ENCODE measurements at regions not wholly inside any gene's neighbourhood (a gene's known extent, or its start where the extent isn't known, plus 50 kb on each side); places are given as distances from the start of the nearest gene placed in this dataset.

DNA sequence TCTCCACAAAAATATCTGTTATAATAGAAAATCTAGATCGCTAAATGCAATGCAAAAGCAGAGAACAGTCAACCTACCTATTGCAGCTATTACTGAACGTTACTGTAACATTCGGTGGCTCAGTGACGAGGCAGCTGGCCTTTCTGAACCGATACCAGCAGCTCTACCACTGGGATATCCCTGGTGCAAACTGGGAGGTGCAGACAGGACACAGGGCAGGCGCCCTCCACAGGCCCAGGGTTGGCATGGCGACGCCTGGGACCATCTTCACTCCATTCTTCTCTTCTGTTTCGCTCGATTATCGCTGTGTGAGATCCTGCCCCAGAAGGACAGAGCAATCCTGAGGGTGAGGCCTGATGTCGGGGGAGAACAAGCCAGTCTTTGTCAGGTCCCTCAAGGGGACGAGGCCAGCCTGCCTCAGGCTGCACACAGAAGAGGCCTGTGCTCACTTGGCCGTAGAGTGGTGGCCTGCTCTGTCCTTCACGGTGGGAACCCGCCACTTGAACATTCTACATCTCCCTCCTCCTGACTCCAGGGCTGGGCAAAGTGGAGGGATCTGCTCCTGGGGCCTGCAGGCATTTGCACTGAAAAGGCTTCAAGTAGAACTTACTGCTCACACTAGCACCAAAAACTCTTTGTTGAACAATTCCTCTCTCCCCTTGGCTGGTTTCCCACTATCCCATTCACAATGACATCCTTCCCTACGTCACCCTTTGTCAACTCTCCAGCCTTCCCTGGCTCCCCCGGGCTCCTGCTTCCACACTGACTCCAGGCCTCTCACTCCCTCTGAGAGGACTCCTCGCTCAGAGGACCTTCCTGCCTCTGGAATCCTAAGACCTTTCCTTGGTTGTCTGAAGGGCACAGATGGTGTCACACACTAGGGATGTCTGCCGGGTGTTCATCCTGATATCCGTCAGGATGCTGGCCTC lies 49.7 kb downstream of the CYRIA start:
- peak; percentile 88 for DNase-seq (ENCODE audit: low spot score)

- DNase-seq (ENCODE audit: low spot score), result no peak
Measured at GRCh38 chr2:16615246-16615645, 50.4 kb downstream of the CYRIA start.

GRCh38 chr2:16614314-16614860 lies 51.2 kb downstream of the CYRIA start:
- no peak for DNase-seq (ENCODE audit: low spot score)

DNA sequence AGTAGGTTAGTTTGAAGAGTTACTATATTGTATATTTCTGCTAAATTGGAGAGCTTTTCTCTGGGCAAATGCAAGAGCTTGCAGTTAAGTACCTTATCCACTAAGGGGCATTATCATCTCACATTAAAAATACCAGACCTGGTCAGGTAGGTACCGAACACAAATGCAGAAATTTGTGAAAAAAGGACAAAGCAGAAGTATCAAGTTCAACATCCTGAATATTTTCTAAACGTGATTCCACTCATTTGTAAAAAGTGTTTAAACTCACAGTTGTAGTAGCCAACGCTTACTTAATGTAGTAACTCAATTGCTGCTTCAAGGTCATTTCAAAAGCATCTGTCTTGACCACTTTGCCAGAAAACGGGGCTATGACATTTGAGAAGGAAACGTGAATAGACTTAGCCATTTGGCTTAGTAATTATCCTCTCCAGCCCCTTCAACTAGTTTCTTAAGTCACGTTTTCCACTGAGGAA lies 52.1 kb downstream of the CYRIA start:
- no peak for DNase-seq (ENCODE audit: low spot score)

- DNase-seq (ENCODE audit: low spot score), result no peak
Measured at GRCh38 chr2:16612490-16612889, 53.1 kb downstream of the CYRIA start.

- DNase-seq (ENCODE audit: low spot score), result no peak
Measured at GRCh38 chr2:16609786-16610185, 55.8 kb downstream of the CYRIA start.

- peak; percentile 83 for DNase-seq (ENCODE audit: low spot score)
Measured at GRCh38 chr2:16608661-16609643, 56.7 kb downstream of the CYRIA start.

DNA sequence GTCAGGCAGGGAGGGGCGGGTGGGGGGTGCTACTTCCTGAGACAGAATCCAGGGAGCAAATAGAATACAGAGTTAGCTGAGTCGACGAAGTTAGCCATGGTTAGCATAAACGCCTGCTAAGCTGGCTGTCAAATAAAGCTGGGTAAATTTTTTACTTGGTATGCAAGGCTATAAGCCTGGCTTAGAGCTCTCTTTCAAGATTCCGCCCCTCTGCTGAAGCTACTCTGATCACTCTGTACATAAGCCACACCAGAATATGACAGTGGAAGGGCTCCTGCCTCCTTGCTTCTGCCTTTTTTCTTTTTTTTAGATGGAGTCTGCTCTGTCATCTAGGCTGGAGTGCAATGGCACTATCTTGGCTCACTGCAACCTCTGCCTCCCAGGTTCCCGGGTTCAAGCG lies 58.3 kb downstream of the CYRIA start:
- DNase-seq (ENCODE audit: low spot score), result no peak

- DNase-seq (ENCODE audit: low spot score), result no peak
Measured at GRCh38 chr2:16604236-16604635, 61.4 kb downstream of the CYRIA start.

DNA sequence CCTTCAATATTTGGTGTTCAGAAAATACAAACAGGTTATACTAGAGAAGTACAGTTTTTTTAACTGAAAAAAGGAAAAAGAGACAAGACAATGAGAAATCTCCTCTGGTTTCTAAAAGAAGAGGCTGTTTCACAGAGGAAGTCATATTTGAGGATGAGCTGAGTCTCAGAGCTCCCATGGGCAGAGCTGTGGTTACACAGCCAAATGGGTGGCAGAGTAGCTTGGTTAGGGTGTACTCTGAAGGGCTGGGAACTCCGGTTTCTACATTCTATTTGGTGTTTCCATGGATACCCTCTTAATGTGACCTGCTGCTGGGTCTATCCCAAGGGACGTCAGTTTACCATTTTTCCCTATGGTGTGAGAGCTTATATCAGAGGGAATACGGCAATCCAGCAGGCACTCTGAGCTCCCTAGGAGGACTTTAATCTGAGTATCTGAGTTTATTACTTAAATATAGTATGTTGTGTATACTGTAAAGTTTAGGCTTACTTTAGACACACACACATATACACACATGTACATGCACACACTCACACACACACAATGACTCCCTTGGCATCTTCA lies 74.2 kb downstream of the CYRIA start:
- DNase-seq (ENCODE audit: low spot score), result no peak

GRCh38 chr2:16589465-16589864 lies 76.2 kb downstream of the CYRIA start:
- DNase-seq (ENCODE audit: low spot score), result no peak

GRCh38 chr2:16588565-16588964 lies 77.1 kb downstream of the CYRIA start:
- no peak for DNase-seq (ENCODE audit: low spot score)

GRCh38 chr2:16587601-16588000 lies 78.0 kb downstream of the CYRIA start:
- no peak for DNase-seq (ENCODE audit: low spot score)

DNA sequence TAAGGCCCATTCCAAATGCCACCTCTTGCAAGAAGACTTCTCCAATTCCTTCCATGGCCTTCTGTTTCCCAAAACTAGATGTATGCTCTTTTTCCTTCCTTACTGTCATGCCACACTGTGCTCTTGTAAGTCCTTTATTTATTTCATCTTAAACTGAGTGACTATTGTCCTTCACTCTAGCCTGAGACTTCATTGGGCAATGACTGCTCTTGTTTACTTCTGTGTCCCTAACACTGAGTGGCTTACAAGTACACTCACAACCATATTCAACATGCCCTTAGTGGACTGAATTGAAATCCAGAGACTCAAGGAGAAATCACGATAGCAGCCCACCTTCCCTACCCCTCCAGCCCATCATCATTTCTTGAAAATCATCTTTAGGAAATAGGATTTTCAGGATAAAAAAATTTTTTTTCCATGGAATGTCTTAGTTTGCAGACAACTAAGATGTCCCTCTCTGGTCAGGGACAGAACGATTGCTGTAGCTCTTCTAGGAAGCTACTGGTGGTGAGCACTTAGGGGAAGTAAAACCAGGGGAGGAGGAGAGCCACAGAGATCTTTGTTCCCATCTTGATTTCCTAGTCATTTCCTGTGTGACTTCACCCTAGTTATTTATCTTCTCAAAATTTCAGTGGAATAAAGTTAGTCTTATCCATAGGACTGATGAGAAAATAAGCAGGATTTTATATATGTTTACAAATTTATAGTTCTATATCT lies 80.7 kb downstream of the CYRIA start:
- no peak for DNase-seq (ENCODE audit: low spot score)

DNA sequence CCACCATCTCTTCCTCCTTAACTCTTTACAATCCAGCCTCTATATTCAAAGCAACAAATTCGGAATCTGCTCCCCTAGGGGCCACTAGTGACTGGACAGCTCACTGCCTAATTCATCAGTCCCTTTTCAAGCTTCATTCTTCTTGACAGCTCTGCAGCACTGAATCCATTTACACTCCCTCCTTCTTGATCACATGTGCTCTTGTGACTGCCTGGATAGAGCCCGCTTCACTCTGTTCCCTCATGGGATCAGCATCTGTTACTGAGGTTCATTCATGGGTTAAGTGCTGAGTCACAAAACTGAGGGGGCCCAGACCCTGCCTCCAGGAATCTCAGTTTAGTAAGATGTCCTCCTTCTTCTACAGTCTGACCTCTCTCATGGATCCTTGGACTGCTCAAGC lies 81.5 kb downstream of the CYRIA start:
- no peak for DNase-seq (ENCODE audit: low spot score)

GRCh38 chr2:16581241-16581640 lies 84.4 kb downstream of the CYRIA start:
- DNase-seq (ENCODE audit: low spot score), result no peak

- DNase-seq (ENCODE audit: low spot score), result no peak
Measured at GRCh38 chr2:16578081-16578480, 87.6 kb downstream of the CYRIA start.

GRCh38 chr2:16570516-16570915 lies 95.1 kb downstream of the CYRIA start:
- no peak for DNase-seq (ENCODE audit: low spot score)

- no peak for DNase-seq (ENCODE audit: low spot score)
Measured at GRCh38 chr2:16568998-16569784, 96.4 kb downstream of the CYRIA start.

DNA sequence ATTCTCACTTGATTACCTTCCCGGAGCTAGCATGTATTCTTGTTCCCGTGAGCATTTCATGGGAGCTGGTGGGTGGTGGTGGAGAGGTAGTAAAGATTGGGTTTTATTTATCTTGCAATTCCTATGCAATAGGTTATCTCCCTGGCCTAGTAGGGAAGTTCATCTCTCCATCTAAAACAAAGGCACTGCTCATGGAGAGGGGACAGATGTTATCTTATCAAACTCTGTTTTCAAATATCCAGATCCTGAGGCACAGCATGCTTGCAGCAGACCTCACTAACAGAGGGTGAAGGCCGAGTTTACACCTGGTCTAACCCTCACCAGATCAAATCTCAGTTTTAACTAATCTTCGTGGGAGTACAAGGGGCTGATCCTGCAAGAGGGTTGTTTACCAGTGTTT lies 98.9 kb downstream of the CYRIA start:
- no peak for DNase-seq (ENCODE audit: low spot score)

- DNase-seq (ENCODE audit: low spot score), result no peak
Measured at GRCh38 chr2:16565481-16565880, 100.2 kb downstream of the CYRIA start.
